Activated T-cell treated with anti-CD3 and anti-CD28 coated beads, Interleukin-2, amount 50 U/mL, for 72 hours (primary cell): ENCODE measurements at regions not wholly inside any gene's neighbourhood (a gene's known extent, or its start where the extent isn't known, plus 50 kb on each side); places are given as distances from the start of the nearest gene placed in this dataset.

Source experiments
- ATAC-seq, 2 donors: fragments of 150-1000 bp; cut with Tn5 transposase; replicated peaks in 1 of 2; 2 replicates each; pipeline ENCODE4 v1.10.0; 2021; ENCODE audit warnings: moderate library complexity in 2 of 2, mild to moderate bottlenecking in 1 of 2
- DNase-seq, 2 donors: peaks; one replicate each; pipeline ENCODE4 v3.0.0; 2021 to 2022; ENCODE audit warnings: mixed read lengths in 1 of 2
- H3K27ac Mint-ChIP-seq: one replicate; pipeline ENCODE4 v1.8.0; 2022; ENCODE audit warnings: mild to moderate bottlenecking, moderate library complexity, mixed read lengths
- H3K27me3 Mint-ChIP-seq: one replicate; pipeline ENCODE4 v1.8.0; 2022; ENCODE audit warnings: low read depth, mixed read lengths
- H3K36me3 Mint-ChIP-seq, 2 donors: one replicate each; pipeline ENCODE4 v1.8.0; 2022; ENCODE audit warnings: mixed read lengths in 2 of 2, mild to moderate bottlenecking in 1 of 2; ENCODE audit not compliant: insufficient read depth in 2 of 2
- H3K4me1 Mint-ChIP-seq: one replicate; pipeline ENCODE4 v1.8.0; 2022; ENCODE audit warnings: low read depth, mixed read lengths
- H3K4me3 Mint-ChIP-seq, 2 donors: one replicate each; pipeline ENCODE4 v1.8.0; 2022; ENCODE audit warnings: mild to moderate bottlenecking in 2 of 2, mixed read lengths in 2 of 2, moderate library complexity in 2 of 2
- H3K9me3 Mint-ChIP-seq, 2 donors: one replicate each; pipeline ENCODE4 v1.8.0; 2022; ENCODE audit warnings: mixed read lengths in 2 of 2

DNA sequence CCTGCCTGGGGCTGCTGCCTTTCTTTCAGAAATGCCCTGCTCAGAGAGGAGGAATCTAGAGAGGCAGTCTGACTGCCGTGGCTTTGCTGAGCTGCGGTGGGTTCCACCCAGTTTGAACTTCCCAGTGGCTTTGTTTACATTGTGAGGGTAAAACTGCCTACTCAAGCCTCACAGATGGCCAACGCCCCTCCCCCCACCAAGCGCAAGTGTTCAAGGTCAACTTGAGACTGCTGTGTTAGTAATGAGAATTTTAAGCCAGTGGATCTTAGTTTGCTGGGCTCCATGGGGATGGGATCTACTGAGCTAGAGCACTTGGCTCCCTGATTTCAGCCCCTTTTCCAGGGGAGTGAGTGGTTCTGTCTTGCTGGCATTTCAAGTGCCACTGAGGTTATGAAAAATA, 819.2 kb downstream of the NLGN4Y start:
- ATAC-seq = no peak
- H3K4me1 Mint-ChIP-seq = no peaks in the 10 kb centered on the region

DNA sequence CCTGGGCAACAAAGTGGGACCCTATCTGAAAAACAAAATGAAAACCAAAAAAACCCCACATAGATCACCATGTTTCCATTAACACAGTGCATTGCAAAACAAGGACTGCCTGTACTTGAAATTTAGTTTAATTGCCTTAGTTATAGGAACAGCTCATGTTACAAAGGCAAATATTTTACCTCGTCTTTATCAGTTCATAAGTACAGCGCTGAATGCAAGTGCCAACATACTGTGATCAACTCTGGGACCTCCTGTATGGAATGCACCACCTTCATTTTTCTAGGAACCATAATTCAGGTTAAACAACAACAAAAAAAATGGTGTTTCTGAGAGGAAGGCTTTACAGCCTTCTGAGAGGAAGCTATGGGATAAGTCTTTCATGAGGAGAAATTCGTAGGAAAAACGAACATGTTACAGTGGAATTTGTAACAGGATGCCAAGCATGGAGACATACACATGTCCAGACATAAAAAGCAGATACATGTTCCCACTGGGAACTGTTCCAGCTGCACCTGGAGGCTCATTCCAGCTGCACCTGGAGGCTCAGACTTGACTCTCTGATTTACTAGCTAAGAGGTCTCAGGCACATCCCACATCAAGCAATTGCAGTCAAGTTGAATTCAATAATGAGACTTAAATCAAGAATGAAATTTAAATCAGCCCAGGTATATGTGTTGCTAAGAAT, 821.3 kb downstream of the NLGN4Y start:
- Mint-ChIP-seq H3K4me1 (no peaks in the 10 kb centered on the region), H3K27ac (no peak overlapping the region), H3K36me3 (no peaks in the 10 kb centered on the region), H3K9me3 (peaks cover 0 to 2% of the 10 kb centered on the region in 2 donors), H3K27me3 (no peaks in the 10 kb centered on the region), H3K4me3 (no peak overlapping the region)
- ATAC-seq (no peak), DNase-seq (no peak)

More for the DNA sequence above, 819.2 kb downstream of the NLGN4Y start:
- H3K9me3 Mint-ChIP-seq = peaks cover 0 to 2% of the 10 kb centered on the region in 2 donors
- H3K4me3 Mint-ChIP-seq = no peak overlapping the region
- no peak overlapping the region for H3K27ac Mint-ChIP-seq
- DNase-seq = no peak
- no peaks in the 10 kb centered on the region for H3K27me3 Mint-ChIP-seq
- H3K36me3 Mint-ChIP-seq = no peaks in the 10 kb centered on the region

DNA sequence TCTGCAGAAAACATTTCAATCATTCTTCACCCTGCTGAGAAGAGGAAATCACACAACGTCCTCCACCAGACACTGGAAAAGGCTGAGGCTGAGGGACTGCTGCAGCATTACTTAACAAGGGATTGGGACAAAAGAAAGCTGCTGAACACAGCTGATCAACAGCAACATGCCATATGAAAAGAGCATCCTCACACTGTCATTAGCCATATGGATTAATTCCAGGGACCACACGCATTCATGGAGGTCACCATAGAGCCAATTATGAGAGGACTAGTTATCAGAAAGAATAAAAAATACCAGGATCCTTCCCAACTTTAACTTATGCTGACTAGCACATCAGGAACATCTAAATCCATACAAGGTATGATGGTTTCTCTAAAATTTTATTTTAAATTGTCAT, 825.0 kb downstream of the NLGN4Y start:
- no peaks in the 10 kb centered on the region for H3K36me3 Mint-ChIP-seq
- no peaks in the 10 kb centered on the region for H3K4me1 Mint-ChIP-seq
- DNase-seq (no peak), ATAC-seq (no peak)
- no peak overlapping the region for H3K27ac Mint-ChIP-seq
- H3K27me3 Mint-ChIP-seq = no peaks in the 10 kb centered on the region
- no peak overlapping the region for H3K4me3 Mint-ChIP-seq
- no peaks in the 10 kb centered on the region for H3K9me3 Mint-ChIP-seq

DNA sequence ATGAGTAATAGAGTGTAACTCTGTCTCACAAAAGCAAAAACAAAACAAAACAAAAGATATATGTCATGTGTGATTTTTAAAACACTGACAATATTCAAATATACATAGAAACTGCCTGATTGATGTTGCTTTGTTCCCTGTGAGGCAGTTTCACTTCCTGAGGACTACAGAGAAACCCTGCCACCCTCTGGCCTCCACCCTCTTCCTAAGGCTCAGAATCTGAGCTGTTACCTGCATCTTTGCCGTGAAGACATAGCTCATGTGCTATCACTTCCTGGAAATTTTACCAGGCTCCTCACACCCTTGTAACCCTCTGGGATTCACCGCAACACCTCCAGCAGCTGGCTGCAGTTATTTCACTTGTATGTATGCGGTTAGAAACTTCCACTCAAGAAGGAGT, 831.0 kb downstream of the NLGN4Y start:
- DNase-seq (no peak), ATAC-seq (peak in 1 of 2 donors; percentile 56)
- no peak overlapping the region for H3K4me3 Mint-ChIP-seq
- no peaks in the 10 kb centered on the region for H3K9me3 Mint-ChIP-seq
- H3K27me3 Mint-ChIP-seq = no peaks in the 10 kb centered on the region
- H3K27ac Mint-ChIP-seq = no peak overlapping the region
- no peaks in the 10 kb centered on the region for H3K4me1 Mint-ChIP-seq
- H3K36me3 Mint-ChIP-seq = no peaks in the 10 kb centered on the region

DNA sequence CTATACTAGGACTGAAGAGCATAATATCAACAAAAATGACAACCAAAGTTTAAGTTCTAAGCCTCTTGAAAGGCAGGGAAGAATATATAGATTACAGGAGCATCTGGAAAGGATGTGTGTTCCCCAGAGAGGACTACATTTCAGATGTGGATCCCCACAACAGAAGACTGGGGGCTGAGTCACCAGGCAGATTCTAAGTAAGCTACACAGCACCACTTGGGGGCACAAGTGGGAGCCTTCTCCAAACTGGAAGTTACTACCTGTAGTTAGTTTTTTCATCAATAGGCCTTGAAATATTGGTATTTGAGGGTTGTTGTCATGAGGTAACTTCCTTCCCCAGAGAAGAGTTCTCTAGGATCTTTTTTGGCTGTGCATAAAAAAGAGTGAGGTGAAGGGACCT, 836.1 kb downstream of the NLGN4Y start:
- no peak for DNase-seq
- no peaks in the 10 kb centered on the region for H3K27me3 Mint-ChIP-seq

DNA sequence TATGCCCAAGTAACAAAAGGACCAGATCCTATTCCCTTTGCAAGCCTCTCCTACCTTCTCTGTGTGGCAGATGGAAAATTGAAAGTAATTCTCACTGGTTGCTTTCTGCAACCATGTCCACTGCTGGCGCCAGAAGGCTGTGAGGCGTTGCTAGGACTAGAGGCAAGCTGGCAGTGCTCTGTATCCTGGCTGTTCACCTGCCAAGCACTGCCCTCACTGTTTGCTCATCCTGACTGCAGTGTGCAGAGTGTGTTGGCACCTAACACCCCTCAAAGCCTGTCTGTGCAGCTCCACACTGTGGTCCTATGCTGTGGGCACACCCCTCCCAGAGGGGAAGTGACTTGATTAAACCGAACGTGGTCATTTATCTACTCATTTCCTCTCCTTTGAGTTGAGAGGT, 840.7 kb downstream of the NLGN4Y start:
- H3K27me3 Mint-ChIP-seq = no peaks in the 10 kb centered on the region
- H3K4me1 Mint-ChIP-seq = no peaks in the 10 kb centered on the region
- H3K4me3 Mint-ChIP-seq = no peak overlapping the region
- H3K9me3 Mint-ChIP-seq = no peaks in the 10 kb centered on the region
- no peaks in the 10 kb centered on the region for H3K36me3 Mint-ChIP-seq
- no peak for ATAC-seq
- H3K27ac Mint-ChIP-seq = no peak overlapping the region
- no peak for DNase-seq

More for the DNA sequence above, 836.1 kb downstream of the NLGN4Y start:
- no peak overlapping the region for H3K4me3 Mint-ChIP-seq
- H3K27ac Mint-ChIP-seq = no peak overlapping the region
- no peak for ATAC-seq
- H3K4me1 Mint-ChIP-seq = no peaks in the 10 kb centered on the region
- no peaks in the 10 kb centered on the region for H3K36me3 Mint-ChIP-seq
- H3K9me3 Mint-ChIP-seq = no peaks in the 10 kb centered on the region

DNA sequence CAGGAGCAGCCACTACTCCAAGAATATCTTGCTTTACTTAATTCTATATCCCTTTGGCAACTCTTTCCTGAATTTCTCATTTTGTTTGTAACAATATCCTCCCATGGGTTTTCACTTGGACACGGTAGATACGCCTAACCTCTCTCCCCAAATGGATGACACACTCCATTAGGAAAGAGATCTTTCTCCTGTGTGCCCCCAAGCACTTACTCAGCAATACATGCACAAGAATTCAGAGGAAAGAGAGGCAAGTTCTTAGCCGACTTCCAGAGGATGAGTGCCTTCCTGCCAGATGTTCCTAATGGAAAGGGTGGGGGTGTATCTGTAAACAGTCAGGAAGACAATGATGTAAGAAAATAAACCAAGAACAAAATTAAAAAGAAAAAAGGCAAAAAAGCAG, 844.5 kb downstream of the NLGN4Y start:
- no peak overlapping the region for H3K27ac Mint-ChIP-seq
- ATAC-seq (no peak), DNase-seq (no peak)
- H3K27me3 Mint-ChIP-seq = no peaks in the 10 kb centered on the region
- no peak overlapping the region for H3K4me3 Mint-ChIP-seq
- H3K36me3 Mint-ChIP-seq = no peaks in the 10 kb centered on the region
- peaks cover 0 to 2% of the 10 kb centered on the region in 2 donors for H3K9me3 Mint-ChIP-seq
- no peaks in the 10 kb centered on the region for H3K4me1 Mint-ChIP-seq

DNA sequence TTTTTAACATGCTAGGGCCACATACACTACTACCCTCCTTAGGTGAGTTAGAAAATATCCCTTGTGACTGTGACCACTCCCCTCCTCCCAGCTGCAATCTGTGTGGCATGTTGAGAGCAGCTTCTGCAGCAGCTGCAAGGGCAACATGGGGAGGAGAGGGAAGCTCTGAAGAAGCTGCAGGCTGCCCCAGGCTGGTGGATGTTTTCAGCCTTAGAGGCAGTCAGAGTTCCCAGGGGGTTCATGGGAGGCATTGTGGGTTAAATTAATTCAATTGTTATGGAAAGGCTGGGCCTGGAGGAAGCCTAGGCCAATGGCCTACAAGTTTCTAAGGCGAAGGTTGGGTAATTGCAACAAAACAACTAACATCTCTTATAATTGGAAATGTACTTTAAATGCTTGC, 860.8 kb downstream of the NLGN4Y start:
- DNase-seq (no peak), ATAC-seq (no peak)
- H3K27me3 Mint-ChIP-seq = no peaks in the 10 kb centered on the region
- no peak overlapping the region for H3K27ac Mint-ChIP-seq
- no peaks in the 10 kb centered on the region for H3K36me3 Mint-ChIP-seq
- no peak overlapping the region for H3K4me3 Mint-ChIP-seq
- H3K9me3 Mint-ChIP-seq = no peaks in the 10 kb centered on the region
- no peaks in the 10 kb centered on the region for H3K4me1 Mint-ChIP-seq

DNA sequence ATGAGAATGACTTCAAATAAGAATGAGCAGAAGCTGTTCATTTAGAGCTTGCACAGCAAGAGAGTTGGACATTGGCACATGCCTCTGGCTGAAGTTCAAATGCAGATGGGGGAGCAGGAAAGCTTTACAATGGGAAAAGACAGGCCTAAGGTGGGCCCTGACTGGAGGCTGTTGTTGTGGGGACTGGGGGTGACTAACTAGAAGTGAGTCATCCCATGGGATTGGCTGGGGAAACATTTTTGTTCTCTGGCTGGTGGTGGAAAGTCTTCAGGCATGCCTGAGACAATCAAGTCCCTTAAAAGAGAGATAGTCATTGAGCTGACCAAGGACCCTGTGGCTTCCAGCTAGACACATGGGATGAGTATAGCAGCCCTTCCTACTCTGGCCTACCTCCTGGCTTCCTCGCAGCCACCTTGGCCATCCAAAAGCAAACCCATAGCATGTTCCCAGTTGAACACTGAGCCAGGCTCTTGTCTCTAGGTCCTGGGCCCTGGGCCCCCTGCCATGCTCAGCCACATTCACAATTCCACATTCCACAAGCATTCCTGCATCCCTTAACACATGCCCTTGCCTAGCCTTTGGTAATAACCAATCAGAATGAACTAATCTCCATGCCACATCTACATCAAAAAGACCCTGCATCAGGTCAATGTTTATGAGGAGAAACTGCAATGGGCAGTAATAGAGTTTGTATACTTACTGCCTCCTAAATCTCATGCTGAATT, 873.4 kb downstream of the NLGN4Y start:
- DNase-seq = no peak
- H3K36me3 Mint-ChIP-seq = no peaks in the 10 kb centered on the region
- no peak for ATAC-seq
- peaks cover 0 to 4% of the 10 kb centered on the region in 2 donors for H3K9me3 Mint-ChIP-seq
- H3K27ac Mint-ChIP-seq = no peak overlapping the region
- H3K4me3 Mint-ChIP-seq = no peak overlapping the region
- no peaks in the 10 kb centered on the region for H3K27me3 Mint-ChIP-seq
- no peaks in the 10 kb centered on the region for H3K4me1 Mint-ChIP-seq

DNA sequence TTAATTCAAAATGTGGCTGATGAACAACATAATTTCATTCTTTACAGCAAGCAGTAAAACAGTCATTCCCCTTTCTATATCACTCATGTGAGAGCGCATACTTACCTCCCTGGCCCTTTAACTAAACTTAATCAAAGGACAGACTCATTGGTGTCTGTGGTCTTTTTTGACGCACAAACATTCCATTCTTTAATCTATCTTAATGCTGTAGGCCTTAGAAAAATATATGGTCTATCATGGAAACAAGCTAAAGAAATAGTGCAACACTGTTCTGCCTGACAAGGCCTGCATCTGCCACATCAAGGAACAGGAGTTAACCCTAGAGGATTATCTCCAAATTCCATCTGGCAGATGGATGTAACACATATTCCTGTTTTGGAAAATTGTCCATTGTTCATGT, 878.1 kb downstream of the NLGN4Y start:
- DNase-seq (no peak), ATAC-seq (no peak)
- Mint-ChIP-seq H3K27ac (no peak overlapping the region), H3K4me1 (no peaks in the 10 kb centered on the region), H3K36me3 (peaks cover 0 to 2% of the 10 kb centered on the region in 2 donors), H3K27me3 (no peaks in the 10 kb centered on the region), H3K4me3 (no peak overlapping the region), H3K9me3 (peaks cover 0 to 8% of the 10 kb centered on the region in 2 donors)

DNA sequence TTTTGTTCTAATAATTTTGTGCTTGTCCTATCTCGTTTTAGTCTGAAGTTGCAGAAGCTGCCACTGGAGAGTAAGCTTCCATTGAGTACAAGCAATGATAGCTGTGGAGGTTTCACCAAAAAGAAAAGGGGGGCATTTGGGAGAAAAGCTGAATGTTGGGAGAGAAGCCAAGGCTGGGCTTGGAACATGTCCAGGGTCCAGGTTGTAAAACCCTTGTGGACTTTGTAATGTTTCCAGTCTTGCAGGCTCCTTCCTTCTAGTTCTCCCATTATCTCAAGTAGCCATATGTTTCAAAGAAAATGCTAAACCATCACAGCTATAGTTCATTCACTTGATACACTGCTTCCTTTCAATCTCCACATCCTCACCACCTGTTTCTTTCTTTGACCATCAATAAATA, 880.2 kb downstream of the NLGN4Y start:
- Mint-ChIP-seq H3K4me3 (no peak overlapping the region), H3K4me1 (no peaks in the 10 kb centered on the region), H3K27ac (no peak overlapping the region), H3K27me3 (no peaks in the 10 kb centered on the region), H3K9me3 (peaks cover 0 to 13% of the 10 kb centered on the region in 2 donors), H3K36me3 (peaks cover 0 to 4% of the 10 kb centered on the region in 2 donors)
- ATAC-seq = no peak
- no peak for DNase-seq

DNA sequence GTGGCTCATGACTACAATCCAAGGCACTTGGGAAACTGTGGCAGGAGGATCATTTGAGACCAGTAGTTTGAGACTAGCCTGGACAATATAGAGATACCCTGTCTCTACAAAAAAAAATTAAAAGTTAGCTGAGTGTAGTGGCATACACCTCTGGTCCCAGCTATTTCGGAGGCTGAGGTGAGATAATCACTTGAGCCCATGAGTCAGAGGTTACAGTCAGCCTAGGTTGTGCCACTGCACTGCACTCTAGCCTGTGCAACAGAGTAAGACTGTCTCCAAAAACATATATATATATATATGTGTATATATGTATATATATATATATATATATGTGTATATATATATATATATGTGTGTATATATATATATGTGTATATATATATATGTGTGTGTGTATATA, 890.8 kb downstream of the NLGN4Y start:
- ATAC-seq = no peak
- H3K4me3 Mint-ChIP-seq = no peak overlapping the region
- no peak overlapping the region for H3K27ac Mint-ChIP-seq
- no peaks in the 10 kb centered on the region for H3K9me3 Mint-ChIP-seq
- H3K4me1 Mint-ChIP-seq = no peaks in the 10 kb centered on the region
- H3K27me3 Mint-ChIP-seq = no peaks in the 10 kb centered on the region
- DNase-seq = no peak
- H3K36me3 Mint-ChIP-seq = no peaks in the 10 kb centered on the region

DNA sequence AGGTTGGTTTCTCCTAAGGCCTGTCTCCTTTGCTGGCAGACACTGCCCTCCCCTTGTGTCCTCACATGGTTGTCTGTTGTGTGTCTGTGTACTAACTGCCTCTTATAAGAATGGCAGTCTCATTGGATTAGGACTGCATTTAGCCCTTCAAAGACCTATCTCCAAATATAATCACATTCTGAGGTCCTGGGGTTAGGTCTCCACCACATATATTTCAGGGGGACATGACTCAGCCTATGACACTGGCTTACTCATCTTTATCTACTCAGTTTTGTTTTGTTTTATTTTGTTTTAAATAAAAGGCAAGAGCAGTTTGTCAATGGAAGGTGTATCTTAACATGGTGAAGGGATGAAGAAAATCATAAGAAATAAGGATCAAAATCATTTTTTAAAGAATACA, 894.3 kb downstream of the NLGN4Y start:
- peak in 1 of 2 donors; percentile 82 for ATAC-seq

More for the DNA sequence above, 894.3 kb downstream of the NLGN4Y start:
- H3K4me1 Mint-ChIP-seq = no peaks in the 10 kb centered on the region
- no peak for DNase-seq
- no peaks in the 10 kb centered on the region for H3K9me3 Mint-ChIP-seq
- no peak overlapping the region for H3K4me3 Mint-ChIP-seq
- no peaks in the 10 kb centered on the region for H3K36me3 Mint-ChIP-seq
- no peaks in the 10 kb centered on the region for H3K27me3 Mint-ChIP-seq
- H3K27ac Mint-ChIP-seq = no peak overlapping the region
